Right ventricle myocardium superior (tissue), 1 donor: ENCODE measurements at regions not wholly inside any gene's neighbourhood (a gene's known extent, or its start where the extent isn't known, plus 50 kb on each side); places are given as distances from the start of the nearest gene placed in this dataset.

Source experiments
- ATAC-seq: fragments of 200-7000 bp; cut with Tn5 transposase; one replicate; pipeline ENCODE4 v1.9.1; 2020; ENCODE audit warnings: mild to moderate bottlenecking; ENCODE audit not compliant: poor library complexity
- DNase-seq: peaks from one replicate; pipeline ENCODE4 v3.0.0-alpha.2; 2020
- intact Hi-C: fragments of 100-400 bp; cut with DNase I; formaldehyde crosslinking; loops from one replicate; pipeline ENCODE4 v1.11.2; 2022
- donor health status: DM: no; HTN: yes; CAD: no; lungs with severe emphysema.

GRCh38 chr2:16405551-16405950 lies 260.1 kb downstream of the CYRIA start:
- no peak for ATAC-seq
- no peak for DNase-seq
- intact Hi-C loops: no loop called here

- intact Hi-C loops: no loop called here
- DNase-seq: no peak
- ATAC-seq: no peak
Measured at GRCh38 chr2:16404551-16405300, 260.9 kb downstream of the CYRIA start.

- intact Hi-C loops: no loop called here
- ATAC-seq (no peak), DNase-seq (no peak)
Measured at GRCh38 chr2:16404146-16404545, 261.5 kb downstream of the CYRIA start.

- no peak for DNase-seq
- intact Hi-C loops: no loop called here
- no peak for ATAC-seq
Measured at GRCh38 chr2:16402891-16403290, 262.7 kb downstream of the CYRIA start.

GRCh38 chr2:16401761-16402300 lies 263.8 kb downstream of the CYRIA start:
- DNase-seq: no peak
- intact Hi-C loops: no loop called here
- no peak for ATAC-seq

- ATAC-seq (peak; percentile 87), DNase-seq (peak; percentile 63)
- intact Hi-C loops: no loop called here
Measured at GRCh38 chr2:16400127-16400623, 265.5 kb downstream of the CYRIA start.

GRCh38 chr2:16398486-16399043 lies 267.1 kb downstream of the CYRIA start:
- intact Hi-C loops: no loop called here
- ATAC-seq: no peak
- DNase-seq: no peak

GRCh38 chr2:16397681-16398475 lies 267.8 kb downstream of the CYRIA start:
- intact Hi-C loops: no loop called here
- DNase-seq (no peak), ATAC-seq (no peak)

GRCh38 chr2:16396986-16397385 lies 268.6 kb downstream of the CYRIA start:
- DNase-seq (no peak), ATAC-seq (no peak)
- intact Hi-C loops: no loop called here

- ATAC-seq (no peak), DNase-seq (no peak)
- intact Hi-C loops: no loop called here
Measured at GRCh38 chr2:16396171-16396570, 269.5 kb downstream of the CYRIA start.

GRCh38 chr2:16395601-16396000 lies 270.0 kb downstream of the CYRIA start:
- intact Hi-C loops: no loop called here
- no peak for ATAC-seq

GRCh38 chr2:16394986-16395550 lies 270.6 kb downstream of the CYRIA start:
- DNase-seq: no peak
- intact Hi-C loops: no loop called here

More at GRCh38 chr2:16395601-16396000, 270.0 kb downstream of the CYRIA start:
- DNase-seq: no peak

GRCh38 chr2:16394072-16394985 lies 271.3 kb downstream of the CYRIA start:
- intact Hi-C loops: no loop called here
- no peak for ATAC-seq
- DNase-seq: peak; percentile 53

More at GRCh38 chr2:16394986-16395550, 270.6 kb downstream of the CYRIA start:
- ATAC-seq: no peak

GRCh38 chr2:16393500-16394071 lies 272.0 kb downstream of the CYRIA start:
- DNase-seq (no peak), ATAC-seq (no peak)
- intact Hi-C loops: no loop called here

GRCh38 chr2:16392647-16393499 lies 272.8 kb downstream of the CYRIA start:
- ATAC-seq: no peak
- intact Hi-C loops: no loop called here
- no peak for DNase-seq

- intact Hi-C loops: no loop called here
- DNase-seq (no peak), ATAC-seq (no peak)
Measured at GRCh38 chr2:16391986-16392385, 273.6 kb downstream of the CYRIA start.

GRCh38 chr2:16390561-16390960 lies 275.1 kb downstream of the CYRIA start:
- intact Hi-C loops: no loop called here
- DNase-seq (no peak), ATAC-seq (no peak)
